ENCODE measurements at regions not wholly inside any gene's neighbourhood (a gene's known extent, or its start where the extent isn't known, plus 50 kb on each side); places are given as distances from the start of the nearest gene placed in this dataset.
"Not testable (repeated sequence)": the region's sequence is repeated elsewhere in the genome, so short reads cannot be mapped to it uniquely, and the experiment has no call there.

DNA sequence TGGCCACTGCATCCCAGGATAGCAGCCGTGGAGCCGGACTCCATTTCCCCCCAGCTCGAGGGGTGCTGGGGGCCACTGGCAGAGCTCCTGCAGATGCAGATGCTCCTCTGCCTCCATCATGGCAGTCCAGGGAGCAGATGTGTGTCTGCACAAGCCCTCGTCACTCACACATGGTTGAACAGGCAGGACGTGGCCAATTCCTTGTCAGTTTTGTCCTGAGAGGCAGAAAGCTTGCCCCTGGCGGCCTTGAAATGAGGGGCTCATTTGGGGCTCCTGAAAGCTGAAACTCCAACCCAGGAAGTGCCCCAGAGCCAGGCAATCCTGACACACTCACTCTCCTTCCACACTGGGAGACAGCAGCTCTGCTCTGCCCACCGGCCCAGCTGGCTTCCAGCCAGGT is 100.9 kb upstream of the C14orf180 start:
- H3K36me3 Mint-ChIP-seq = no peaks in the 10 kb centered on the region
- H3K27me3 ChIP-seq (ENCODE audit: control insufficient read depth, insufficient read depth, low read length) = no peaks in the 10 kb centered on the region
- ATAC-seq (ENCODE audit: low read depth in 2 of 2) = no peak

DNA sequence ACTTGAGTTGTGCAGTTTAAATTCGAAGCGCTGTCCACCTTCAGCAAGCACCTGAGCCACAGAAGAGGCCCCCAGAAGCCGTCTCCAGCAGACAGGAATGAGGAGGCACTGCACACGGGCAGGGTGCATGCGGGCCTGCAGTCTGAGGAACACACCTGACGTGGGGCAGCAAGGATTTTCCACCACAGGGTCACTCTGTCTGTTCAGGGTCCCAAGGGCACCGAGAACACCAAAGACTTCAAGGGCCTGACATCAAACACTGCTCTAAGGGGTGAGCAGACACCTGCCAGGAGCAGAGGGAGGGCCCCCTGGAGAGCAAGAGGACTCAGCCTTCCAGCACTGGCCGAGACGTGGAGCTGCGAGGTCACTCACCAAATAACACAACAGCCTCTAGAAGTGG is 99.7 kb upstream of the C14orf180 start:
- H3K4me1 ChIP-seq (ENCODE audit: control insufficient read depth, insufficient read depth, low read length, poor library complexity, severe bottlenecking) = no peaks in the 10 kb centered on the region
- no peaks in the 10 kb centered on the region for H3K36me3 Mint-ChIP-seq
- H3K27me3 ChIP-seq (ENCODE audit: control insufficient read depth, insufficient read depth, low read length) = no peaks in the 10 kb centered on the region
- no peak overlapping the region for H3K27ac ChIP-seq (ENCODE audit: insufficient read depth, low read length, poor library complexity, severe bottlenecking)
- no peaks in the 10 kb centered on the region for H3K36me3 ChIP-seq (ENCODE audit: control insufficient read depth, insufficient read depth, low read length)
- peaks cover 4 to 8% of the 10 kb centered on the region in 2 experiments for H3K9me3 ChIP-seq (ENCODE audit: control insufficient read depth in 2 of 2, low read length in 2 of 2)
- H3K27ac Mint-ChIP-seq = no peak overlapping the region
- H3K4me3 Mint-ChIP-seq = peak overlapping the region in 2 of 4 donors; percentile 31 to 62
- ATAC-seq (ENCODE audit: low read depth in 2 of 2) = no peak
- no peak for DNase-seq
- H3K9me3 Mint-ChIP-seq = peaks cover 0 to 25% (median 3%) of the 10 kb centered on the region in 7 donors
- no peaks in the 10 kb centered on the region for H3K4me1 Mint-ChIP-seq
- no peak overlapping the region for H3K4me3 ChIP-seq (ENCODE audit: low read depth, low read length)
- peaks cover 4% of the 10 kb centered on the region for H3K27me3 Mint-ChIP-seq

More for the DNA sequence above, 100.9 kb upstream of the C14orf180 start:
- no peaks in the 10 kb centered on the region for H3K4me1 ChIP-seq (ENCODE audit: control insufficient read depth, insufficient read depth, low read length, poor library complexity, severe bottlenecking)
- Mint-ChIP-seq H3K4me1 (no peaks in the 10 kb centered on the region), H3K27ac (no peak overlapping the region), H3K4me3 (no peak overlapping the region), H3K27me3 (no peaks in the 10 kb centered on the region), H3K9me3 (peaks cover 0 to 24% (median 3%) of the 10 kb centered on the region in 7 donors)
- DNase-seq = no peak
- H3K4me3 ChIP-seq (ENCODE audit: low read depth, low read length) = no peak overlapping the region
- no peaks in the 10 kb centered on the region for H3K36me3 ChIP-seq (ENCODE audit: control insufficient read depth, insufficient read depth, low read length)
- H3K27ac ChIP-seq (ENCODE audit: insufficient read depth, low read length, poor library complexity, severe bottlenecking) = no peak overlapping the region
- H3K9me3 ChIP-seq (ENCODE audit: control insufficient read depth in 2 of 2, low read length in 2 of 2) = peaks cover 4 to 8% of the 10 kb centered on the region in 2 experiments

DNA sequence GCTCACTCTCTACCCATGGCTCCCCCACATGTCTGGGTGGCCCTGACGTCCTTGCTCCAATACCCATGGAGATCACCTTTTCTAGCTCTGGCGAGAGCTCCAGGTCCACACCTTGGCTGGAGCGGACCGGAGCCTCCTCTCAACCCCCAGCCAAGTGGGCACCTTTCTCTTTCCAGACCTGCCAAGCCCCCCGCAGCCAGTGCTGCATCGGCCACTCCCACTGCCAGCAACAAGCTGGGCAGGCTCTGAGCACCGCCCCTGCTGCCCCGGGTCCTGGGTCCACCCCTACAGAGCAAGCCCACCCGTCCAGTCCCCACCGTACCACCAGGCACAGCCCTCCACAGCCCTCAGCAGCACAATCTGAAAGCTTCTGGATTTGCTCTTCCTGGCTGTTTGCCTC is 98.2 kb upstream of the C14orf180 start:
- Mint-ChIP-seq H3K36me3 (no peaks in the 10 kb centered on the region), H3K4me3 (no peak overlapping the region), H3K9me3 (peaks cover 0 to 26% (median 3%) of the 10 kb centered on the region in 7 donors), H3K27me3 (peaks cover 7% of the 10 kb centered on the region), H3K4me1 (no peaks in the 10 kb centered on the region), H3K27ac (no peak overlapping the region)
- H3K27ac ChIP-seq (ENCODE audit: insufficient read depth, low read length, poor library complexity, severe bottlenecking) = no peak overlapping the region
- ATAC-seq (ENCODE audit: low read depth in 2 of 2) (no peak), DNase-seq (no peak)
- H3K4me1 ChIP-seq (ENCODE audit: control insufficient read depth, insufficient read depth, low read length, poor library complexity, severe bottlenecking) = no peaks in the 10 kb centered on the region
- H3K9me3 ChIP-seq (ENCODE audit: control insufficient read depth in 2 of 2, low read length in 2 of 2) = peaks cover 4 to 8% of the 10 kb centered on the region in 2 experiments
- no peaks in the 10 kb centered on the region for H3K27me3 ChIP-seq (ENCODE audit: control insufficient read depth, insufficient read depth, low read length)
- H3K36me3 ChIP-seq (ENCODE audit: control insufficient read depth, insufficient read depth, low read length) = no peaks in the 10 kb centered on the region
- H3K4me3 ChIP-seq (ENCODE audit: low read depth, low read length) = no peak overlapping the region

DNA sequence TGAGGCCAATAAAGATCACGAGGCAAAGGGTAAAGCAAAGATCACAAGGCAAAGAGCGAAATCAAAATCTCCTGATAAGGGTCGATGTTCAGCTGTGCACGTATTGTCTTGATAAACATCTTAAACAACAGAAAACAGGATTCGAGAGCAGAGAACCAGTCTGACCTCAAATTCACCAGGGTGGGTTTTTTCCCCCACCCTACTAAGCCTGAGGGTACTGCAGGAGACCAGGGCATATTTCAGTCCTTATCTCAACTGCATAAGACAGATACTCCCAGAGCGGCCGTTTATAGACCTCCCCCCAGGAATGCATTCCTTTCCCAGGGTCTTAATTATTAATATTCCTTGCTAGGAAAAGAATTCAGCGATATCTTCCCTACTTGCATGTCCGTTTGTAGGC is 97.5 kb upstream of the C14orf180 start:
- H3K4me1 Mint-ChIP-seq; H3K9me3 ChIP-seq (ENCODE audit: control insufficient read depth in 2 of 2, low read length in 2 of 2); H3K4me3 ChIP-seq (ENCODE audit: low read depth, low read length); H3K36me3 ChIP-seq (ENCODE audit: control insufficient read depth, insufficient read depth, low read length); H3K36me3 Mint-ChIP-seq; H3K27me3 ChIP-seq (ENCODE audit: control insufficient read depth, insufficient read depth, low read length); H3K27ac Mint-ChIP-seq; H3K4me1 ChIP-seq (ENCODE audit: control insufficient read depth, insufficient read depth, low read length, poor library complexity, severe bottlenecking); H3K27ac ChIP-seq (ENCODE audit: insufficient read depth, low read length, poor library complexity, severe bottlenecking); DNase-seq; ATAC-seq (ENCODE audit: low read depth in 2 of 2); H3K4me3 Mint-ChIP-seq: not testable (repeated sequence)
- Mint-ChIP-seq H3K27me3 (peaks cover 13% of the 10 kb centered on the region), H3K9me3 (peaks cover 0 to 26% (median 3%) of the 10 kb centered on the region in 7 donors)

DNA sequence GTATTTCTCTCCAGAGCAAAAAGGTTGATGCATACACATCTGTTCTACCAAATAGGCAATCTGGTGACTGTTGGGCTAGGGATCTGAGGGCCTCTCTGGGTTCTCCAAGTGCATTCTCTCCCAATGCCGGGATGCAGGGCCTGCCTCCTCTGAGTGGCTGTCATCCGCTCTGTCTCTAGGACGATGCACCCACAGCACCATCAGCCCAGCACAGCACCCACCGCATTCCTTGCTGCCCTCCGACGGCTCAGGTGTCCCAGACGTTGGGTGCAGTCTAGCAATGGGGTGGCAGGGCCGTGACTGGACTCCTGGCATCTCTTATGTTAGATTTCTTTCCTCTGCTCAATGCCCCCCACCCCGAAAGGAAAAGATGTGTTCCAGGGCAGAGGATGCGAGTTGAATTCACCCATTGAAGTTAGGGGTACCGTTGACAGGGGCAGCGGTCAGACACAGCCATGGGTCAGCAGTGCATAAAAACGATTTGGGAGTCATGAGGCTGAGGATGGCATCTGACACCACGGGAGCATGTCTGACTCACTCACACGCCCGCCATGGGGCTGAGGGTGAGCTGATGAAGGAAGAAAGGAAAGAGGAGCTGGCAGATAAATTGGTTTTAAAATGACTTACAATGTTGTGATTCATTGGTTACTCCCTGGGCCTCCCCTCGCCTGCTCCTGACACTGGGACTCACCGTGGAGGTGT is 93.2 kb upstream of the C14orf180 start:
- Mint-ChIP-seq H3K36me3 (no peaks in the 10 kb centered on the region), H3K4me3 (no peak overlapping the region), H3K4me1 (no peaks in the 10 kb centered on the region), H3K27ac (no peak overlapping the region), H3K9me3 (peaks cover 0 to 22% (median 5%) of the 10 kb centered on the region in 7 donors), H3K27me3 (peaks cover 26% of the 10 kb centered on the region)
- Histone ChIP-seq H3K4me3 (ENCODE audit: low read depth, low read length) (no peak overlapping the region), H3K9me3 (ENCODE audit: control insufficient read depth in 2 of 2, low read length in 2 of 2) (peaks cover 3 to 8% of the 10 kb centered on the region in 2 experiments), H3K27me3 (ENCODE audit: control insufficient read depth, insufficient read depth, low read length) (no peaks in the 10 kb centered on the region), H3K36me3 (ENCODE audit: control insufficient read depth, insufficient read depth, low read length) (no peaks in the 10 kb centered on the region), H3K4me1 (ENCODE audit: control insufficient read depth, insufficient read depth, low read length, poor library complexity, severe bottlenecking) (no peaks in the 10 kb centered on the region), H3K27ac (ENCODE audit: insufficient read depth, low read length, poor library complexity, severe bottlenecking) (no peak overlapping the region)
- DNase-seq (no peak), ATAC-seq (ENCODE audit: low read depth in 2 of 2) (no peak)

DNA sequence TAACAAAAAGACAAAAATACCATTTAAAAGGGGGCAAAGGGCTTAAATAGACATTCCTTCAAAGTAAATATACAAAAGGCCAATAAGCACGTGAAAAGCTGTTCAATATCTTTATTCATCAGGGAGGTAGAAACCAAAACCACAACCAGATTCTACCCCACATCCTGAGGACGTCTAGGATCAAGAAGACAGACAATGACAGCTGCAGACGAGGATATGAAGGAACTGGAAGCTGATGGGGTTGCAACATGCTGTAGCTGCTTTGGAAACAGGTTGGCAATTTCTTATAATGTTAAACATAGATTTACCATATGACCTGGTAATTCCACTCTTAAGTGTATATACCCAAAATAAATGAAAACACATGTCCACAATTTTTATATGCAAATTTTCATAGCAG is 85.1 kb upstream of the C14orf180 start:
- Histone ChIP-seq H3K4me3 (ENCODE audit: low read depth, low read length) (no peak overlapping the region), H3K9me3 (ENCODE audit: control insufficient read depth in 2 of 2, low read length in 2 of 2) (peaks cover 5% of the 10 kb centered on the region in 2 experiments), H3K27ac (ENCODE audit: insufficient read depth, low read length, poor library complexity, severe bottlenecking) (no peak overlapping the region), H3K36me3 (ENCODE audit: control insufficient read depth, insufficient read depth, low read length) (no peaks in the 10 kb centered on the region), H3K27me3 (ENCODE audit: control insufficient read depth, insufficient read depth, low read length) (peaks cover 1% of the 10 kb centered on the region), H3K4me1 (ENCODE audit: control insufficient read depth, insufficient read depth, low read length, poor library complexity, severe bottlenecking) (no peaks in the 10 kb centered on the region)
- Mint-ChIP-seq H3K27me3 (peaks cover 12% of the 10 kb centered on the region), H3K27ac (no peak overlapping the region), H3K9me3 (peaks cover 0 to 17% (median 9%) of the 10 kb centered on the region in 7 donors), H3K4me1 (no peaks in the 10 kb centered on the region), H3K36me3 (no peaks in the 10 kb centered on the region), H3K4me3 (no peak overlapping the region)
- DNase-seq = peak in 1 of 3 donors; percentile 14
- ATAC-seq (ENCODE audit: low read depth in 2 of 2) = no peak

DNA sequence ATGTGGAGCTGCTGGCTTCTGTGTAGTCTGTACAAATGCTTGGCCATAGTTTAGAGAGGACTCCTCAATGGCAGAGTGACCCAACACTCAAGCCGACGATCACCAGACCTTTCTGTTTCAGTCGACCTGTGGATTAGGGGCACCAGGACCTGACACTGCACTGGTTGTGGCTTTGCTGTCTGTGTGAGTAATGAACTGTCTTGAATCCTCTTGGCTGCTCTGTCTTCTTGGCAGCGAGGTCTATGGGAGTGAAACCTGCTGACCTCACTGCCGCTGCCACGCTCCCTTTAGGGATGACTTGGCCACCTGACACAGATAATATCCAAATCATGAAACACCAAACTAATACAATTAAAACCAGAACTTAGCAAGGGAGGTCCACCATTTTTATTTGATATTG is 83.5 kb upstream of the C14orf180 start:
- DNase-seq = no peak
- H3K36me3 ChIP-seq (ENCODE audit: control insufficient read depth, insufficient read depth, low read length) = no peaks in the 10 kb centered on the region
- peaks cover 4% of the 10 kb centered on the region for H3K27me3 Mint-ChIP-seq

More for the DNA sequence above, 83.5 kb upstream of the C14orf180 start:
- Mint-ChIP-seq H3K36me3 (no peaks in the 10 kb centered on the region), H3K9me3 (peaks cover 0 to 17% (median 9%) of the 10 kb centered on the region in 7 donors), H3K27ac (no peak overlapping the region), H3K4me3 (no peak overlapping the region), H3K4me1 (no peaks in the 10 kb centered on the region)
- Histone ChIP-seq H3K27ac (ENCODE audit: insufficient read depth, low read length, poor library complexity, severe bottlenecking) (no peak overlapping the region), H3K4me3 (ENCODE audit: low read depth, low read length) (no peak overlapping the region), H3K9me3 (ENCODE audit: control insufficient read depth in 2 of 2, low read length in 2 of 2) (peaks cover 5% of the 10 kb centered on the region in 2 experiments), H3K27me3 (ENCODE audit: control insufficient read depth, insufficient read depth, low read length) (peaks cover 1% of the 10 kb centered on the region), H3K4me1 (ENCODE audit: control insufficient read depth, insufficient read depth, low read length, poor library complexity, severe bottlenecking) (no peaks in the 10 kb centered on the region)
- no peak for ATAC-seq (ENCODE audit: low read depth in 2 of 2)
